ENCODE measurements at regions not wholly inside any gene's neighbourhood (a gene's known extent, or its start where the extent isn't known, plus 50 kb on each side); places are given as distances from the start of the nearest gene placed in this dataset.

DNA sequence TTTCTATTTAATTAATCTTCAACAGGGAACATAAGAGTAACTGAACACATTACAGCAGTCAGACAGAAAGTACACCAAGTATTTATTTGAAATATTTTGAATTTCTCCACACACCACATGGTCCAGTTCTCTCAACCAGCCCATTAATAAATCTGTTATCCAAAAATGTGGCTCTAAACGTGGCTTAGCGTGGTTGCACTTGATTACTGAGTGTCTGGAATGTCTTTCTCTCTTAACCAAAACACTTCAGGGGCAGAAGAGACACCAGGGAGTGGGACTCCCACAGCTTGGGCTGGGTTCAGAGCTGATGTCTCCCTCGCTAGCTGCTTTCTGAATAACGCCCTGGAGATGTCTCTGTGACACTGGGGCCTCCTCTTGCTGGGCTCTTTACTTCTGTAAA, 52.6 kb upstream of the FANCC start:
- no peak for TF ChIP-seq POLR2A (IDR thresholded peaks at IDR 0.05; ENCODE audit: low read depth, low read length)
- no peak for TF ChIP-seq RFX5 (IDR thresholded peaks at IDR 0.05; ENCODE audit: low read depth, low read length)
- TF ChIP-seq, protein P1, sequence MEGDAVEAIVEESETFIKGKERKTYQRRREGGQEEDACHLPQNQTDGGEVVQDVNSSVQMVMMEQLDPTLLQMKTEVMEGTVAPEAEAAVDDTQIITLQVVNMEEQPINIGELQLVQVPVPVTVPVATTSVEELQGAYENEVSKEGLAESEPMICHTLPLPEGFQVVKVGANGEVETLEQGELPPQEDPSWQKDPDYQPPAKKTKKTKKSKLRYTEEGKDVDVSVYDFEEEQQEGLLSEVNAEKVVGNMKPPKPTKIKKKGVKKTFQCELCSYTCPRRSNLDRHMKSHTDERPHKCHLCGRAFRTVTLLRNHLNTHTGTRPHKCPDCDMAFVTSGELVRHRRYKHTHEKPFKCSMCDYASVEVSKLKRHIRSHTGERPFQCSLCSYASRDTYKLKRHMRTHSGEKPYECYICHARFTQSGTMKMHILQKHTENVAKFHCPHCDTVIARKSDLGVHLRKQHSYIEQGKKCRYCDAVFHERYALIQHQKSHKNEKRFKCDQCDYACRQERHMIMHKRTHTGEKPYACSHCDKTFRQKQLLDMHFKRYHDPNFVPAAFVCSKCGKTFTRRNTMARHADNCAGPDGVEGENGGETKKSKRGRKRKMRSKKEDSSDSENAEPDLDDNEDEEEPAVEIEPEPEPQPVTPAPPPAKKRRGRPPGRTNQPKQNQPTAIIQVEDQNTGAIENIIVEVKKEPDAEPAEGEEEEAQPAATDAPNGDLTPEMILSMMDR (conservative IDR thresholded peaks at IDR 0.05; ENCODE audit: low read depth, low read length) = no peak
- no peak for TF ChIP-seq CEBPB (IDR thresholded peaks at IDR 0.05; ENCODE audit: low read depth, low read length)
- TF ChIP-seq MXI1 (IDR thresholded peaks at IDR 0.05; ENCODE audit: borderline replicate concordance, low read depth, low read length) = no peak; the same call in 1 of the 2 replicates
- TF ChIP-seq RCOR1 (IDR thresholded peaks at IDR 0.05; ENCODE audit: insufficient replicate concordance, low read length) = no peak
